H9 (cell line): ENCODE measurements at regions not wholly inside any gene's neighbourhood (a gene's known extent, or its start where the extent isn't known, plus 50 kb on each side); places are given as distances from the start of the nearest gene placed in this dataset.

Experiments used
- DNase-seq: peaks from one replicate; pipeline ENCODE4 v3.0.0-alpha.2; 2017
- H2AFZ ChIP-seq: one replicate; pipeline ENCODE4 v1.6.1; 2013; ENCODE audit warnings: mild to moderate bottlenecking, low read length, control low read depth, moderate library complexity
- H2AK5ac ChIP-seq: 2 replicates; pipeline ENCODE4 v1.6.1; 2013; ENCODE audit warnings: low read length, control low read depth, mixed read lengths; ENCODE audit not compliant: insufficient read length
- H2BK120ac ChIP-seq: one replicate; pipeline ENCODE4 v1.6.1; 2013; ENCODE audit warnings: low read depth, mild to moderate bottlenecking, low read length, control low read depth, inconsistent platforms; ENCODE audit not compliant: poor library complexity, severe bottlenecking
- H2BK12ac ChIP-seq: 2 replicates; pipeline ENCODE4 v1.6.1; 2013; ENCODE audit warnings: low read length, control low read depth, mixed read lengths, low read depth; ENCODE audit not compliant: insufficient read length
- H2BK15ac ChIP-seq: 2 replicates; pipeline ENCODE4 v1.6.1; 2013; ENCODE audit warnings: low read depth, low read length, control low read depth
- H2BK20ac ChIP-seq: one replicate; pipeline ENCODE4 v1.6.1; 2013; ENCODE audit warnings: low read depth, mild to moderate bottlenecking, low read length, control low read depth, inconsistent platforms; ENCODE audit not compliant: poor library complexity, severe bottlenecking
- H2BK5ac ChIP-seq: 2 replicates; pipeline ENCODE4 v1.6.1; 2013; ENCODE audit warnings: low read length, control low read depth, mixed read lengths; ENCODE audit not compliant: insufficient read length
- H3K14ac ChIP-seq: 2 replicates; pipeline ENCODE4 v1.6.1; 2013; ENCODE audit warnings: low read length, control low read depth; ENCODE audit not compliant: insufficient read depth
- H3K18ac ChIP-seq: 2 replicates; pipeline ENCODE4 v1.6.1; 2013; ENCODE audit warnings: low read depth, mild to moderate bottlenecking, mixed read lengths, low read length, control low read depth; ENCODE audit not compliant: insufficient read length
- H3K23ac ChIP-seq: 2 replicates; pipeline ENCODE4 v1.6.1; 2013; ENCODE audit warnings: low read length, control low read depth, mixed read lengths, low read depth; ENCODE audit not compliant: insufficient read length
- H3K23me2 ChIP-seq: 2 replicates; pipeline ENCODE4 v1.6.1; 2013; ENCODE audit warnings: low read depth, mild to moderate bottlenecking, mixed read lengths, low read length, control low read depth; ENCODE audit not compliant: insufficient read length, poor library complexity, severe bottlenecking
- H3K27ac ChIP-seq: 2 replicates; pipeline ENCODE4 v1.5.1; 2013; ENCODE audit warnings: low read length, control low read depth, mixed read lengths, low read depth; ENCODE audit not compliant: insufficient read length
- H3K27me3 ChIP-seq: 2 replicates; pipeline ENCODE4 v1.6.1; 2013; ENCODE audit warnings: low read length, control low read depth, inconsistent platforms; ENCODE audit not compliant: insufficient read depth
- H3K4ac ChIP-seq: 2 replicates; pipeline ENCODE4 v1.6.1; 2013; ENCODE audit warnings: low read depth, mild to moderate bottlenecking, control low read depth, inconsistent platforms, low read length, moderate library complexity
- H3K4me1 ChIP-seq: 2 replicates; pipeline ENCODE4 v1.6.1; 2013; ENCODE audit warnings: low read length, control low read depth, inconsistent platforms; ENCODE audit not compliant: insufficient read depth
- H3K4me2 ChIP-seq: 2 replicates; pipeline ENCODE4 v1.6.1; 2013; ENCODE audit warnings: low read length, control low read depth, mixed read lengths; ENCODE audit not compliant: insufficient read length, insufficient read depth
- H3K56ac ChIP-seq: 2 replicates; pipeline ENCODE4 v1.6.1; 2013; ENCODE audit warnings: low read depth, mild to moderate bottlenecking, mixed read lengths, low read length, control low read depth; ENCODE audit not compliant: insufficient read length
- H3K79me1 ChIP-seq: 2 replicates; pipeline ENCODE4 v1.6.1; 2013; ENCODE audit warnings: low read depth, mild to moderate bottlenecking, moderate library complexity, low read length, control low read depth, inconsistent platforms; ENCODE audit not compliant: insufficient read depth, poor library complexity, severe bottlenecking
- H3K79me2 ChIP-seq: 2 replicates; pipeline ENCODE4 v1.6.1; 2013; ENCODE audit warnings: low read length, control low read depth, inconsistent platforms; ENCODE audit not compliant: insufficient read depth
- H3K9ac ChIP-seq: 2 replicates; pipeline ENCODE4 v1.6.1; 2013; ENCODE audit warnings: low read length, control low read depth, mixed read lengths; ENCODE audit not compliant: insufficient read length; ENCODE audit errors: extremely low read depth
- H3K9me3 ChIP-seq: one replicate; pipeline ENCODE4 v1.6.1; 2013; ENCODE audit warnings: low read depth, low read length, inconsistent platforms; ENCODE audit not compliant: control insufficient read depth
- H3T11ph ChIP-seq: one replicate; pipeline ENCODE4 v1.6.1; 2013; ENCODE audit warnings: mild to moderate bottlenecking, low read length, control low read depth, inconsistent platforms
- H4K20me1 ChIP-seq: one replicate; pipeline ENCODE4 v1.6.1; 2013; ENCODE audit not compliant: control insufficient read depth, insufficient read length, insufficient read depth
- H4K5ac ChIP-seq: 2 replicates; pipeline ENCODE4 v1.6.1; 2013; ENCODE audit warnings: low read depth, mild to moderate bottlenecking, mixed read lengths, low read length, control low read depth; ENCODE audit not compliant: insufficient read length
- H4K8ac ChIP-seq: replicated peaks from 2 replicates; pipeline ENCODE4 v1.6.1; 2013; ENCODE audit warnings: low read length, control low read depth, mixed read lengths, low read depth; ENCODE audit not compliant: insufficient read length
- H4K91ac ChIP-seq: 2 replicates; pipeline ENCODE4 v1.6.1; 2013; ENCODE audit warnings: low read depth, mild to moderate bottlenecking, moderate library complexity, mixed read lengths, low read length, control low read depth; ENCODE audit not compliant: insufficient read length
- H3K27ac Mint-ChIP-seq, 3 experiments: 2 replicates in 2 of 3; 3 replicates in 1 of 3; pipeline ENCODE4 v1.8.0; 2020 to 2021; ENCODE audit warnings: mixed read lengths in 3 of 3, mild to moderate bottlenecking in 1 of 3, moderate library complexity in 1 of 3
- H3K27me3 Mint-ChIP-seq: 2 replicates; pipeline ENCODE4 v1.8.0; 2021; ENCODE audit warnings: low read depth, mild to moderate bottlenecking, moderate library complexity, mixed read lengths
- H3K36me3 Mint-ChIP-seq, 3 experiments: 2 replicates in 2 of 3; 3 replicates in 1 of 3; pipeline ENCODE4 v1.8.0; 2020 to 2021; ENCODE audit warnings: low read depth in 3 of 3, mixed read lengths in 3 of 3; ENCODE audit not compliant: insufficient read depth in 1 of 3
- H3K4me1 Mint-ChIP-seq, 2 experiments: 2 replicates each; pipeline ENCODE4 v1.8.0; 2020; ENCODE audit warnings: mixed read lengths in 2 of 2
- H3K4me3 Mint-ChIP-seq, 2 experiments: 2 replicates in 1 of 2; 3 replicates in 1 of 2; pipeline ENCODE4 v1.8.0; 2020 to 2021; ENCODE audit warnings: mild to moderate bottlenecking in 2 of 2, mixed read lengths in 2 of 2, moderate library complexity in 1 of 2
- H3K9me3 Mint-ChIP-seq, 2 experiments: 2 replicates in 1 of 2; 3 replicates in 1 of 2; pipeline ENCODE4 v1.8.0; 2020; ENCODE audit warnings: mild to moderate bottlenecking in 2 of 2, mixed read lengths in 2 of 2, moderate library complexity in 1 of 2
- WGBS: extraction: QIAGEN DNeasy Blood & Tissue Kit; methylation state at CpG from one replicate; pipeline ENCODE4 v1.1.7; 2013; ENCODE audit warnings: missing lambda C conversion rate, low lambda C conversion rate, mixed read lengths; ENCODE audit not compliant: insufficient read length; ENCODE audit errors: extremely low coverage; 5-methylcytosine and 5-hydroxymethylcytosine counted together
- TF ChIP-seq, protein P1 (sequence below): fragments of 200-600 bp; sonication (generic); conservative IDR thresholded peaks from 3 replicates; pipeline ENCODE4 v1.8.0; 2021; ENCODE audit warnings: antibody characterized with exemption, mild to moderate bottlenecking

DNA sequence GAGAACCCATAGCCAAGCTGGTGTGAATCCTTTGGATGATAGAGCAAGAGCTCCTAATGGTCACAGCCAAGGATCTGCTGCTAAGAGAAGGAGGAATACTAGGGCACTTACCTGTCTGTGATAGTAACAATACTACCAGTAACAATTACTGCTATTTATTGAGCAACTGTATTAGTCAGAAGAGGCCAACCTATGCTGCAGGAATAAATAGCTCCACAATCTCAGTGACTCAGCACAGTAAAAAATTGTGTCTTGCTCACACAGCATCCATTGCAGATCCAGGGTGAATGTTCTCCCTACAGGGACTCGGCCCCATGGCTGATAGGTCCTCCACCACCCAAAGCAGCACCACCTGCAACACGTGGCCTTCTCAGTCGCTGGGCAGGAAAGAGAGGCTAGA lies 257.6 kb upstream of the ZMIZ1 start:
- no peaks in the 10 kb centered on the region for H3K9me3 Mint-ChIP-seq
- H3K23me2 ChIP-seq = no peaks in the 10 kb centered on the region
- no peak overlapping the region for H3K56ac ChIP-seq
- no peak overlapping the region for H2BK120ac ChIP-seq
- H4K20me1 ChIP-seq = no peaks in the 10 kb centered on the region
- H3K4ac ChIP-seq = no peak overlapping the region
- no peak overlapping the region for H3K4me2 ChIP-seq
- H2BK20ac ChIP-seq = no peak overlapping the region
- no CpG with 5 or more reads among the region's 3 CpGs for WGBS
- no peaks in the 10 kb centered on the region for H3K27me3 ChIP-seq
- H3K79me1 ChIP-seq = no peaks in the 10 kb centered on the region
- no peak overlapping the region for H2BK12ac ChIP-seq
- H3K27ac Mint-ChIP-seq = no peak overlapping the region
- H2BK15ac ChIP-seq = no peak overlapping the region
- peaks cover 4 to 6% of the 10 kb centered on the region in 2 experiments for H3K4me1 Mint-ChIP-seq
- no peak overlapping the region for H3K18ac ChIP-seq
- H3K14ac ChIP-seq = no peak overlapping the region
- no peak overlapping the region for H4K8ac ChIP-seq
- no peak overlapping the region for H2BK5ac ChIP-seq
- no peak for DNase-seq
- no peak overlapping the region for H2AK5ac ChIP-seq
- H3K4me3 Mint-ChIP-seq = no peak overlapping the region
- H3K27me3 Mint-ChIP-seq = peaks cover 35% of the 10 kb centered on the region
- H3T11ph ChIP-seq = no peak overlapping the region
- H3K9ac ChIP-seq = no peak overlapping the region
- H3K23ac ChIP-seq = no peak overlapping the region
- H3K36me3 Mint-ChIP-seq = 0 out of 7 replicates have a peak, but pooled peaks cover 0 to 4% (median 0%) of the 10 kb centered on the region in 3 experiments
- H4K91ac ChIP-seq = no peak overlapping the region
- H3K79me2 ChIP-seq = no peaks in the 10 kb centered on the region
- H3K9me3 ChIP-seq = no peaks in the 10 kb centered on the region
- H3K27ac ChIP-seq = no peak overlapping the region
- TF ChIP-seq, protein P1, sequence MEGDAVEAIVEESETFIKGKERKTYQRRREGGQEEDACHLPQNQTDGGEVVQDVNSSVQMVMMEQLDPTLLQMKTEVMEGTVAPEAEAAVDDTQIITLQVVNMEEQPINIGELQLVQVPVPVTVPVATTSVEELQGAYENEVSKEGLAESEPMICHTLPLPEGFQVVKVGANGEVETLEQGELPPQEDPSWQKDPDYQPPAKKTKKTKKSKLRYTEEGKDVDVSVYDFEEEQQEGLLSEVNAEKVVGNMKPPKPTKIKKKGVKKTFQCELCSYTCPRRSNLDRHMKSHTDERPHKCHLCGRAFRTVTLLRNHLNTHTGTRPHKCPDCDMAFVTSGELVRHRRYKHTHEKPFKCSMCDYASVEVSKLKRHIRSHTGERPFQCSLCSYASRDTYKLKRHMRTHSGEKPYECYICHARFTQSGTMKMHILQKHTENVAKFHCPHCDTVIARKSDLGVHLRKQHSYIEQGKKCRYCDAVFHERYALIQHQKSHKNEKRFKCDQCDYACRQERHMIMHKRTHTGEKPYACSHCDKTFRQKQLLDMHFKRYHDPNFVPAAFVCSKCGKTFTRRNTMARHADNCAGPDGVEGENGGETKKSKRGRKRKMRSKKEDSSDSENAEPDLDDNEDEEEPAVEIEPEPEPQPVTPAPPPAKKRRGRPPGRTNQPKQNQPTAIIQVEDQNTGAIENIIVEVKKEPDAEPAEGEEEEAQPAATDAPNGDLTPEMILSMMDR = no peak
- no peak overlapping the region for H4K5ac ChIP-seq
- H3K4me1 ChIP-seq = no peaks in the 10 kb centered on the region
- H2AFZ ChIP-seq = no peak overlapping the region
